HepG2 (cell line): ENCODE measurements at regions not wholly inside any gene's neighbourhood (a gene's known extent, or its start where the extent isn't known, plus 50 kb on each side); places are given as distances from the start of the nearest gene placed in this dataset.

Experiments used
- ATAC-seq: fragments of 200-7000 bp; cut with Tn5 transposase; 3 replicates; pipeline ENCODE4 v1.9.1; 2020; ENCODE audit warnings: mild to moderate bottlenecking, moderate library complexity
- BruUV-seq: library from RNA; stranded (reverse); fragments of 400-500 nt; replicated peaks from 2 replicates; lab custom pipeline; 2021; lab: Mats Ljungman, UMichigan
- CTCF ChIA-PET: fragments of 300-600 bp; formaldehyde crosslinking; extraction: SDS; loops from one replicate; lab custom pipeline; 2021; ENCODE audit warnings: low total read pairs, inconsistent platforms, low intra/inter-chr PET ratio; lab: Yijun Ruan, JAX
- POLR2A ChIA-PET: fragments of 350-600 bp; sonication (Branson Sonifier 250); formaldehyde crosslinking; loops from one replicate; lab custom pipeline; 2020; ENCODE audit warnings: antibody characterized with exemption, inconsistent platforms; lab: Yijun Ruan, JAX
- DNase-seq: peaks from one replicate; pipeline ENCODE4 v3.0.0-alpha.2; 2015; ENCODE audit warnings: low spot score
- FAIRE-seq: peaks from 3 replicates; lab custom pipeline; 2011; peaks lifted over from hg19 to GRCh38; lab: Jason Lieb, UNC
- H2AFZ ChIP-seq: one replicate; pipeline ENCODE4 v1.6.1; 2011; ENCODE audit warnings: low read length, inconsistent platforms
- H3K27ac ChIP-seq: fragments of 300-600 bp; 3 replicates; pipeline ENCODE4 v1.8.0; 2011; ENCODE audit warnings: mixed run types, mild to moderate bottlenecking, mixed read lengths, low read length, inconsistent platforms; ENCODE audit not compliant: insufficient read depth; ENCODE audit errors: extremely low read length
- H3K27me3 ChIP-seq, 2 experiments: fragments of 200-600 bp in 1 of 2; 2 replicates in 1 of 2; 3 replicates in 1 of 2; pipeline versions ENCODE4 v1.6.0 to v1.8.0; 2011; ENCODE audit warnings: low read length in 2 of 2, mild to moderate bottlenecking in 2 of 2, moderate library complexity in 2 of 2, inconsistent platforms in 1 of 2; ENCODE audit not compliant: insufficient read depth in 2 of 2, control insufficient read depth in 1 of 2
- H3K36me3 ChIP-seq, 2 experiments: fragments of 200-600 bp in 1 of 2; replicated peaks in 1 of 2; 2 replicates in 1 of 2; 3 replicates in 1 of 2; pipeline versions ENCODE4 v1.5.1 to v1.8.0; 2011; ENCODE audit warnings: low read length in 2 of 2, inconsistent platforms in 1 of 2; ENCODE audit not compliant: insufficient read depth in 2 of 2, control insufficient read depth in 1 of 2
- H3K4me1 ChIP-seq: 2 replicates; pipeline ENCODE4 v1.5.1; 2012; ENCODE audit warnings: low read length, inconsistent platforms; ENCODE audit not compliant: insufficient read depth
- H3K4me2 ChIP-seq: 2 replicates; pipeline ENCODE4 v1.6.0; 2011; ENCODE audit warnings: low read depth, low read length, inconsistent platforms
- H3K4me3 ChIP-seq, 3 experiments: fragments of 200-600 bp in 1 of 3; sonication (generic), shearing (Covaris generic) in 1 of 3; replicated peaks in 1 of 3; 2 replicates each; pipeline ENCODE4 v1.5.1; 2011 to 2016; ENCODE audit warnings: low read length in 3 of 3, inconsistent platforms in 2 of 3, low read depth in 2 of 3, mild to moderate bottlenecking in 2 of 3, control low read depth in 1 of 3, mixed read lengths in 1 of 3; ENCODE audit not compliant: insufficient read depth in 1 of 3
- H3K79me2 ChIP-seq: one replicate; pipeline ENCODE4 v1.6.1; 2011; ENCODE audit warnings: low read length, inconsistent platforms; ENCODE audit not compliant: insufficient read depth
- H3K9ac ChIP-seq: 2 replicates; pipeline ENCODE4 v1.6.0; 2011; ENCODE audit warnings: mild to moderate bottlenecking, low read depth, low read length, inconsistent platforms; ENCODE audit not compliant: insufficient read depth
- H3K9me3 ChIP-seq: 2 replicates; pipeline ENCODE4 v1.5.1; 2012; ENCODE audit warnings: mild to moderate bottlenecking, low read length
- H4K20me1 ChIP-seq: 2 replicates; pipeline ENCODE4 v1.6.0; 2011; ENCODE audit warnings: inconsistent platforms, mild to moderate bottlenecking, low read length, moderate library complexity; ENCODE audit not compliant: insufficient read depth
- AHR ChIP-seq: IDR thresholded peaks from 2 replicates; pipeline ENCODE4 v1.6.1; 2018; ENCODE audit warnings: missing genetic modification reagents, missing compliant biosample characterization
- CENPT ChIP-seq: sonication (generic); formaldehyde crosslinking; IDR thresholded peaks from 2 replicates; pipeline ENCODE4 v1.8.0; 2022; ENCODE audit warnings: low read depth, mild to moderate bottlenecking, moderate library complexity, missing genetic modification reagents
- KAT2B ChIP-seq: fragments of 150-350 bp; IDR thresholded peaks from 2 replicates; pipeline ENCODE4 v1.6.1; 2014; ENCODE audit warnings: low read depth, low read length, borderline replicate concordance
- NFE2L2 ChIP-seq: fragments of 150-350 bp; IDR thresholded peaks from 2 replicates; pipeline ENCODE4 v1.6.1; 2014; ENCODE audit warnings: low read length
- RXRA ChIP-seq: sonication (generic); formaldehyde crosslinking; IDR thresholded peaks from 2 replicates; pipeline ENCODE4 v1.5.1; 2020; ENCODE audit warnings: missing genetic modification reagents
- SKIL ChIP-seq: sonication (generic); formaldehyde crosslinking; IDR thresholded peaks from 2 replicates; pipeline ENCODE4 v1.8.0; 2022; ENCODE audit warnings: missing genetic modification reagents, mild to moderate bottlenecking, moderate library complexity, borderline replicate concordance
- SMARCE1 ChIP-seq: fragments of 450-650 bp; IDR thresholded peaks from 2 replicates; pipeline ENCODE4 v1.6.1; 2017; ENCODE audit warnings: borderline replicate concordance
- TCF7L2 ChIP-seq: IDR thresholded peaks from 2 replicates; pipeline ENCODE4 v1.6.1; 2011; ENCODE audit warnings: mild to moderate bottlenecking, low read depth, low read length, moderate library complexity
- ZFP36 ChIP-seq: fragments of 150-350 bp; IDR thresholded peaks from 2 replicates; pipeline ENCODE4 v1.6.1; 2018; ENCODE audit warnings: borderline replicate concordance, low read length, low read depth; ENCODE audit not compliant: partially characterized antibody
- ZFY ChIP-seq: sonication (generic); formaldehyde crosslinking; IDR thresholded peaks from 2 replicates; pipeline ENCODE4 v1.4.0; 2020; ENCODE audit warnings: missing genetic modification reagents
- ZNF30 ChIP-seq: sonication (generic); formaldehyde crosslinking; IDR thresholded peaks from 2 replicates; pipeline ENCODE4 v1.5.0; 2020; ENCODE audit warnings: mild to moderate bottlenecking, missing genetic modification reagents
- ZNF430 ChIP-seq: sonication (generic); formaldehyde crosslinking; IDR thresholded peaks from 2 replicates; pipeline ENCODE4 v1.9.0; 2021; ENCODE audit warnings: mild to moderate bottlenecking, missing genetic modification reagents
- WGBS: methylation state at CpG from one replicate; pipeline ENCODE4 v1.1.6; 2017; ENCODE audit warnings: low lambda C conversion rate; 5-methylcytosine and 5-hydroxymethylcytosine counted together
- in situ Hi-C: cut with HindIII; loops from 2 replicates; pipeline ENCODE4 v1.10.0; 2017; ENCODE audit warnings: low pct_unique_long_range_greater_than_20kb; ENCODE audit not compliant: extremely low pct_ligation_motif_present
- intact Hi-C: fragments of 100-400 bp; cut with micrococcal nuclease; formaldehyde crosslinking; loops from one replicate; pipeline ENCODE4 v1.10.0; 2022; ENCODE audit not compliant: unreplicated experiment

- CTCF ChIA-PET: no interaction called here
- no peaks in the 10 kb centered on the region for H3K36me3 ChIP-seq
- H3K4me1 ChIP-seq: no peaks in the 10 kb centered on the region
- no peaks in the 10 kb centered on the region for H3K27me3 ChIP-seq
- in situ Hi-C loops: no loop called here
- TF ChIP-seq TCF7L2 (no peak), SMARCE1 (no peak), RXRA (no peak), NFE2L2 (no peak), CENPT (CRISPR knock-in tag) (no peak), ZFP36 (no peak), AHR (CRISPR knock-in tag) (no peak), ZNF430 (CRISPR knock-in tag) (no peak), KAT2B (no peak), ZFY (no peak), SKIL (CRISPR knock-in tag) (no peak), ZNF30 (CRISPR knock-in tag) (no peak)
- no peak for FAIRE-seq
- H3K9ac ChIP-seq: no peak overlapping the region
- no peaks in the 10 kb centered on the region for H4K20me1 ChIP-seq
- intact Hi-C loops: no loop called here
- DNase-seq: no peak
- ATAC-seq: no peak
- no TSS peak for BruUV-seq
- no peak overlapping the region for H3K4me3 ChIP-seq
- WGBS: 6% methylated on average over 1 of the region's 1 CpG
- no peaks in the 10 kb centered on the region for H3K79me2 ChIP-seq
- POLR2A ChIA-PET: no interaction called here
- H3K27ac ChIP-seq: no peak overlapping the region
- no peak overlapping the region for H3K4me2 ChIP-seq
- H2AFZ ChIP-seq: no peak overlapping the region
- H3K9me3 ChIP-seq: peaks cover 20% of the 10 kb centered on the region
Observed at GRCh38 chr4:31617667-31618066, 897.5 kb downstream of the PCDH7 start.
